HG03575 (cell line): ENCODE measurements at regions not wholly inside any gene's neighbourhood (a gene's known extent, or its start where the extent isn't known, plus 50 kb on each side); places are given as distances from the start of the nearest gene placed in this dataset.
"Not testable (repeated sequence)": the region's sequence is repeated elsewhere in the genome, so short reads cannot be mapped to it uniquely, and the experiment has no call there.

Experiments used
- ATAC-seq: cut with Tn5 transposase; IDR thresholded peaks from one replicate; pipeline ENCODE4 v1.9.1; 2021; ENCODE audit not compliant: unreplicated experiment, insufficient number of reproducible peaks, low FRiP score; ENCODE audit errors: extremely low read depth

DNA sequence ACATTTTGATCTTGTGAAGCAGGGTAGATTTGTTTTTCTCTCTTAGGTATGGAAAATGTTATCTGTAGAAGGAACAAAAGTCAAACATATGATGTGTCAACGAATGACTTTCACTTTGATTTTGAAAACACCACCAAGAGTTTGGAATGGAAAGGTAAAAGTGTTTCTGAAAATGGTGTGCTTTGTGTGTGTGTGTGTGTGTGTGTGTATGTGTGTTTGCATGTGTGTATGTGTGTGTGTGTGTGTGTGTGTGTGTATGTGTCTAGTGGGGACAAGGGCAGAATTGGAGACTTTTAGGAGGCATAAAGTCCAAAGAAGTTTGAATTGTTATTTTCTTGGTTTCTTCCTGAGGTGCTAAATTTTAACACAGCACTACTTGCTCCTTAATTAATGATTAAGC lies 115.4 kb upstream of the PRKCQ start:
- no peak for ATAC-seq

DNA sequence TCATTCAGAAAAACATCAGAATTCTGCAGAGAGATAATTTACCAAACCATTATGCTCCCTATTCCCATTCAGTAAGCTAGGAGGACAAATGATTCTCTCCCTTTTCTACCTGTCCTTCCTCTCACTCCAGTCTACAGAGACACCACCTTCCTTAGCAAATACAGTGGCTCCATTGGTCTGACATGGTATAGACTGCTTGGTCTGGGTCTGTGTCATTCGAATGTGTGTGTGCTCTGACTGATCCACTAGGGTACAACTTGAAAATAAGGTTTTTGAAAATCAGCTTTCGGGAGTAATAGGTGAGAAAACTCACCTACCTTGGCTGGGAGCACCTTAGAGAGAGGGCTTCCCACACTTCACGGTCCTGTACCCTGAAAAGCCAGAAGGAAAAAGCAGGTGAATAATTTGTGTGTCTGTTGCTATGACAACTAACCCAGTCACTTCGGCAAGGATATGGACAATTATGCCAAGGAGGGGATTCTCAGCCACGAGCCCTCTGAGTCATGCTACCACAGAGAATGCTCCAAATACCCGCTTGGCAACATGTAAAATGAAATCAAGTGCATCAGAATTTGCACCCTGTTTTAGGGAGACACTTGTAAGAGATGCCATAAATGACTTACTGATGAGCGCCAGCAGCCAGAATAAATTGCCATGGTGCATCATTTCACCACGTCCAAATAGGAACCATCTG lies 114.5 kb upstream of the PRKCQ start:
- ATAC-seq, result no peak

DNA sequence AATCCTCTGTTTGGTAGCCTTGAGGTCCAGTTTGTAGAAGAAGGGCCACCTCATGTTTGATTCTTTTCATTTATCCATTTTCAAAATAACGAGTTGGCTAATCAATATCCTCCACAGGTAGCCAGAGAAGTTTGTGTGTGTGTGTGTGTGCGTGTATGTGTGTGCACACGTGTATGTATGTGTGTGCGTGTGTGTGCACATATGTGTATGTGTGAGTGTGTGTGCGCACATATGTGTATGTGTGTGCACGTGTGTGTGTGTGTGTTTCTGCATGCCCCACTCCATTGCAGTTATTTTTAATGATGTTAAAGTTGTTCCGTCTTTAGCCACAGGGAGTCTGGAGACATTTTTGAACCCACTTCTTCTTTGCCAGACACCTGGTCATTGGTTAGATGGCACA lies 112.8 kb upstream of the PRKCQ start:
- no peak for ATAC-seq

DNA sequence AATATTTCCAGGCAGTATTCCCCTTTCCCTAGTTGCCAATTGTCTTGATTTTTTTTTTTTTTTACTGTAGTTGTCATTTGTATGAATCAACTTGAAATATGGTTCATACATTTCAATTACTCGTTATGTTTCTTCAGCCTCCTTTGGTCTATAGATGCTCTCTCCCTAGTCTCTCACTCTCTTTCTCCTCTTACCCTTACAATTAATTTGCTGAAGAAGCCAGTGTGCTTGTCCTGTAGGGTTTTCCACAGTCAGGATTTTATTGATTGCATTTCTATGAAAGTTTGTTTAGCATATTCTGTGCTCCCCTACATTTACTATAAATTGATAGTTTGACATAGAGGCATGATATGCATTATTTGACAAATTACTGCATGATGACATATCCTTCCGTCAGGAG lies 112.0 kb upstream of the PRKCQ start:
- ATAC-seq, result no peak

DNA sequence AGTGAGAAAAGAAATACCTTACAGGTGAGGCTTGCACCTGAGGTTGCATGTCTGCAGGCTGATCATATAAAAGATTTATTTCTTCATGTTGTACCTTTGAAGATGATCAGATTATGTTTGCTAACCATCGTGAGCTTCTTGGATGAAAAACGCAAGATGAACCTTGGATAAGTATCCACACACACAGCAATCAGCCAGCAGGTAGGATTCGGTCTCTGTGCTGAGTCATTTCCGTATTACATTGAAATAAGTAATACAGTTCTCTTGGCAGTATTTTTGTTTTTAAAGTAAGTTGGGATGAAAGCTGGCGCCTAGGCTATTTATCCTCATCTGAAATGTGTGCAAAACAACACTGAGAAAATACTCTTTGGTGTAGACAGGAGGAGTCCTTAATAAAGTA lies 109.0 kb upstream of the PRKCQ start:
- ATAC-seq, result no peak

DNA sequence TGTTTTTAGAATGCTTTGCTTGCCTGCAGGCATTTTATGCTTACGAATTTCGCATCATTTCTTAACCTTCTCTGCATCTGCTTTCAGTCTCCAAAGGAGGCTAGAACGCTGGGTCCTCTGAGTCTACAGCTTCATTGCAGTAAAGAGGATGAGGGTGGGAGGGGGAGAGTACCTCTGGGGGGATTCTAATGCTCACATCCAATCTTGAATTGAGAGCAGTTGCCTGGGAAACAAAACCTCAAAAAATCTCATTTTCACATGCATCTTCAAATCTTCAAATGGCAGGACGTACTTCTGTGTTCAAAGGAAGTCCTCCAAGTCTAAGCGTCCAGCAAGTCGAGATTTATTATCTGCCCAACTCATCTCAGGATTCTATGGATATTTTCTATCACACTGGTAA lies 100.7 kb upstream of the PRKCQ start:
- ATAC-seq, result no peak

DNA sequence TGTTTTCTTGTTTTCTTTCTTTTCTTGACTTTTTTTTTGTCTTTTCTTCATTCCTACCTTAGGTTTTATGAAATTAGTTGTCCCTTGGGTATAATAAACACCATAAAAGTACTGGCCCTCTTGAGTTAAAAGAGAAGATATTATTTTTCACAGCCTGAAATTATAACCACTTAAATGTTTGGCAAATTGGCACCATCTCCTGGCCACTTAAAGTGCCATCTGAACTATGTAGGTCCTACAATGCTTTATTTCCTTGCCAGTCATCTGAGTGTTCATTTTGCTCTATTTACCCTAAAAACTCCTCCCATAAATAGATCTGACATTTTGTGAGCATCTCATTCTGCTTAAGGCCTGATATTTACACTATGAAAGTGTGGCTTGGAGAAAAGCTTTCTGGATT lies 98.9 kb upstream of the PRKCQ start:
- no peak for ATAC-seq

DNA sequence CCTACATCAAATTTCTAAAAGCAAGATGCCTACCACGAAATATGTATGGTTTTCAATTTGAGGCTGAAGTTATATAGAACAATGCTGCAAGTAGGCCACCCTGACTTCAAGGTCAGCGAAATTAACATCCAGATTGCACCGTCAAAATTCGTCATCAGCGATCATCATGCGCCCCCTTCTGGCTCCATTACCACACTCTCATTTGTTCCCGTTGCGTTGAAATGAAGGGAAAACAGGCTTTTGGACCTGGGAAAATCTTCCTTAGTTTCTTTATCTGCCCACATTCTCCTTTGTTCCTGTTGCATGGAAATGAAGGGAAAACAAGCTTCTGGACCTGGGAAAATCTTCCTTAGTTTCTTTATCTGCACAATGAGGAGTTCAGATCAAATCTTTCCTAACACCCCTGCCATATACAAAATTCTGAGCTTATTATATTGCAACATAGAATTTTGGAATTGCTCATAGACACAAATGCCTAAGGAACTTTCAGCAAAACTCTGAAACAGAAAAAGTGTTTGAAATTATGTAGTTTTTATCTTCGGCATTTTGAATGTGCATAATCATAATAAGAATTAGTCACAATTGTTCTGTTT lies 98.2 kb upstream of the PRKCQ start:
- ATAC-seq, result no peak

DNA sequence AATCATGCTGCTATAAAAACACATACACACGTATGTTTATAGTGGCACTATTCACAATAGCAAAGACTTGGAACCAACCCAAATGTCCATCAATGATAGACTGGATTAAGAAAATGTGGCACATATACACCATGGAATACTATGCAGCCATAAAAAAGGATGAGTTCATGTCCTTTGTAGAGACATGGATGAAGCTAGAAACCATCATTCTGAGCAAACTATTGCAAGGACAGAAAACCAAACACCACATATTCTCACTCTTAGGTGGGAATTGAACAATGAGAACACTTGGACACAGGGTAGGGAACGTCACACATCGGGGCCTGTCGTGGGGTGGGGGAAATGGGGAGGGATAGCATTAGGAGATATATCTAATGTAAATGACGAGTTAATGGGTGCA lies 97.1 kb upstream of the PRKCQ start:
- ATAC-seq, result not testable (repeated sequence)

DNA sequence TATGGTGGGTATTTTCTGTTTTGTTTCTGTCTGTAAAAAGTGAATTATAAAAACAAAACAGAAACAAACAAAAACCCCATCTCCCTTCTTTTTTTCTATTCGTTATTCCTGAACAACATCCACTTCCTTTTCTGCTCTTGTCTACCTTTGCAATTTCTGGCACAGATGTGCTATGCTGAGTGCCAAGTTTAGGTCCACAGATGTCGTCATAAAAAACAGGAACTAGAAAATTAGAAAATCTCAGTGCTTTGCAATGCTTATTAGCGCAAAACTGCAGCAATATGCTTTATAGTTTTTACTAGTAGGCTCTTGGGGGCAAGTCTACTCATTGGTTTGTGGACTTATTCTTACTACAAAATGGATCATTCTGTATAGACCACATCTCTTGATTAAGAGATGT lies 94.2 kb upstream of the PRKCQ start:
- no peak for ATAC-seq

DNA sequence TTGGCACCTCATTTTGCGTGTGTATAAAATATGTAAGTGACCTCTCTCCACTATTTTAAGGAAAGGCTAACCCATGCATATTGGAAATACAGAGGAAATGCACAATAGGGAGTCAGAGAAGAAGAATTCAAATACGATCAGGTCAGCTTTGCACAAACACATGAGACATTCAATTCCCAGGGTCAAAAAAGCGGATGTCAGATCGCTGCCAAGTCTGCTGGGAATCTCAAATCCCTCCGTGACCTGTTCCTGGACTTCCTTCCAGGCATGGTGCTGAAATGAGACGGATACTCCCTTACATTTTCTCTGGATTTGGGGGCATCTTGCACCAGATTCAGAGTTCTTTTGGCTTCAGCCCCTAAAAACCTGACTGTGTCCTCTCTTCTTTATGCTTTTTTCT lies 91.9 kb upstream of the PRKCQ start:
- no peak for ATAC-seq

DNA sequence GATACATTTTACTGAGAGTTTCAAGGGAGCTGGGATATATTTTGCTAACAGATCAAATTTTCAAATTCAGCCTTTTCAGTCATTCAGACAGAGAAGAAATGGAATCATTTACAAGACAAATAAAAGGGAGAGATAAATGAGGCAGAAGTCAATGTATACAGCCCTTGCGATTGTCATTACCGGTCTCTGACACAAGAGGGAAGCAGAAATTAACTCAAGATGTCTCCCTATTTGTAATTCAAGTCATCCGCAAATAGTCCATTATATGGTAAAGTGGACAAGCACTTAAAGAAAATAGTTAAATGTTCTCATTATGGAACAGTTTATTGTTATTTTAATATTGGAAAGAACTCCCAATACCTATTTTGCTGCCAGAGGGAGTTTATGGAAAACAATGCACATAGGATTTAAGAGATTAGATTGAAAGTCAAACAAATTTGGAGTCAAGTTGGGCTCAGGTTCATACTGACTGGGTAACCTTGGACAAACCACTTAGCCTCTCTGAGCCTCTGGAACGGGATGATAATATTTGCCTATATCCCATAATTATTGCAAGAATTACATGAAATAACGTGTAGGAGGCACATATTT lies 89.3 kb upstream of the PRKCQ start:
- ATAC-seq, result no peak

DNA sequence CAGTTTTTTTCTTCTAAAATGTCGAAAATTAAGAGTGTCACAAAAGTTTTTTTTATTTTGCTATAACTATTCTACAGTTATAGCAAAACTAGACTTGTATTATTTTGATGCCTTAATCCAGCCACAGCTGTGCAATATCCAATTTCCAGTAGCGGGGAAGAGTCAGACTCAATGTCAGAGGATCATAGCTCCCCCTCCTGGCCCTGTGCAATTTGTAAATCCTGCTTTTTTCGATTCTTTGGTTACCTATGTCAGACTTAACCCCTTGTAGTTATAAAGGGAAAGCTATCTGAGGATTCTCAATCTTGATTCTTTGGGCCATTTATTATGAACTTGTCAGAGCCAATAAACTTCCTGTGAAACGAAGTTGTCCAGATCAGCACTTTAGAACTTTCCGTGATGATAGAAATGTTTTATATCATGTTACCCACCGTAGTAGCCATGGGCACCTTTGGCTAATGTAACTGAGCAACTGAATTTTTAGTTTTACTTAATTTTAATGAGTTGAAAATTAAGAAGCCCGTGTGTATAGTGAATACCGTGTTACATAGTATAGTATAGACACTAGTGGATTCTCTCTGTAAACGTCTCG lies 87.7 kb upstream of the PRKCQ start:
- no peak for ATAC-seq

DNA sequence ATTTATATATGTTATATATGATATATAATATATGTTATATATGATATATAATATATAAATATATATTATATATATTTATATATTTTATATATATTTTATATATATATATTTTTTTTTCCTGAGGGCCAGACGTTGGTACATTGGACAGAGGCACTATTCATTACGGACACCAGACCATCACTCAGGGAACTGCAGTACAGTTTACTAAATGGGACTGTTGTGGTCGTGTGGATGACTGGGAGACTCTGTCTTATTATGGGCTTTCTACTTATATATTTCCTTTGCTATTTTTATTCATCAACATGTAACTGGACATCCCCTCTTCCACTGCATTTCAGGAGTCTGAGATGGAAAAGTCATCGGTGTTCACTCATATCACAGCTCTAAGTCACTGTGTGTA lies 87.1 kb upstream of the PRKCQ start:
- no peak for ATAC-seq

DNA sequence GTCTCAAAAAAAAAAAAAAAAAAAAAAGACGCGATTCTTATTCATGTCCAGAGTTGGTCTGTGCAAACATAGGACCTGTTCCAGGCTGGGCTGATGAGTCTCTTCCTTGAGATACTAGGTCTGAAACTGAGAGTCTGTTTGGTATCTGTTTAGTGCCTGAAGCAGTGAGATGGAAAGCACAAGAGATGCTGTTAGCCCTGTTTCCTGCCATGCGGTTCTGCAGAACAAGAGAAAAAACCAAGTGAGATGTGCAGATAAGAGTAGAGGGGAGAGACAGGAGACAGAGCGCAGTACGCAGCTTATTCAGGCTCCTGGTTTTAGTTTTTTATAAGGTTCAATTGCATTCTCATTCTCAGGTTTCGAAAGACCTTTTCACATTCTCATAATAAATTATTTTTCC lies 85.8 kb upstream of the PRKCQ start:
- no peak for ATAC-seq

DNA sequence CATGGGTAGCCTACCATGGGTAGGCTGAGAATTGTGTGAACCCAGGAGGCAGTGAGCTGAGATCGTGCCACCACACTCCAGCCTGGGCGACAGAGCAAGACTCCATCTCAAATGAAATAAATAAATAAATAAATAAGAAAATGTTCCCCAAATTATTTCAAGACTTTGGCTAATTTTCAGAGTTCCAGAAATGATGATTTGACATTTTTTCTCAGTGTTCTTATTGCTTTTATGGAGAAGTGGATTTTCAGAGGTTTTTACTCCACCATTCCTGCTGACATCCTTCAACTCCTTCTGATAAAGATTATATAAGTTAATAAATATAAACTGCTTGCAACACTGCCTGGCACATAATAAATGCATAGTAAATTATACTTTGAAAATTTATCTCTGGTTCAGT lies 80.4 kb upstream of the PRKCQ start:
- ATAC-seq, result no peak

DNA sequence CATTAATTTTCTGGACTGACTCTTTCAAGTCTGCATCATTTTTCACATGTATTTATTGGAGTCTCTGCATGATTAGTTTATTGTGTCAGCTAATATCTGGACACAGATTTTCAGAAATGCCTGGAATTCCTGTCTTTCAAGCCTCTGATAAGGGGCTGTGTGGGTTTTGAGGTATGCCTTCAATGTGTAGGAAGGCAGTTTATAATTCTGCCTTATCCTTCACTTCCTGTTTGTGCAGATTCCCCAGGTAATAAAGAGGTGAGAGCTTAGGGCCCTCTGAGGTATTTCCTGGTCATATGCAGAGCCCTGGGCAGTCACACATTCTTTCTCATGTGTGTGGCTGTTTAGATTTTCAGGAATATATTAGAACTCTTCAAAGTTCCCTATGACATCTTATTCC lies 79.4 kb upstream of the PRKCQ start:
- ATAC-seq, result no peak

DNA sequence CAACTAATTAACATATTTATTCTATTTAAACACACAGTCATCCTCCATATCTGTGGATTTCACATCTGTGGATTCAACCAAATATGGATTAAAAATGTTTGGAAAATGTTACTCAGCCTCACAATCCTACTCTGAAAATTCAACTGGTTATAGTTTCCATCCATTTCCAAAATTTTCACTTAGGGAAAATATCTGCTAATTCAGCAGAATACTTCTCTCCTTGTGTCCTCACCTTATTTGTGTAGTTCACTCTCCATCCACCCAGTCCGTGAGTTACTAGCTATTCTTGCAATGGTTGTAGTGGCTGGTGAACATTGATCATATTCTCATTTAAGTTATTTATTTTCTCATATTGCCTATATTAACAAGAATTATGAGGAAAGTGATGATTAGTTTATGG lies 77.6 kb upstream of the PRKCQ start:
- ATAC-seq, result no peak

DNA sequence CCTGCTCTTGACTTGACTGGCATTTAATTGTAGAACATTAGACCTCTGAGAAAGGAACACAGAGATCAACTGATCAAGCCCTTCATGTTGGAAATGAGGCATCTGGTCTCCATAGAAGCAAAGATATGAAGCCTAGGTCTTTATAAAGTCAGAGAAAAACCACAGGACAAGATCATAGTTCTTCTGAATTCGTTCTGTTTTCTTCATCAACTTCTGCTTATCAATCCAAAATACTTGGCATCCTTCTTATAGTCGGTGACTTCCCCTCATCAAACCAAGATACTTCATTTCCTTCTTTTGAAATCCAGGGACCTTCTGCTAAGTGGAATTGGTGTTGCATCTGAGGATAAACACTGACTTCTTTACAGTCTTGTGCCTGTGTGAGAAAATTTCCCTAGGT lies 77.1 kb upstream of the PRKCQ start:
- no peak for ATAC-seq

DNA sequence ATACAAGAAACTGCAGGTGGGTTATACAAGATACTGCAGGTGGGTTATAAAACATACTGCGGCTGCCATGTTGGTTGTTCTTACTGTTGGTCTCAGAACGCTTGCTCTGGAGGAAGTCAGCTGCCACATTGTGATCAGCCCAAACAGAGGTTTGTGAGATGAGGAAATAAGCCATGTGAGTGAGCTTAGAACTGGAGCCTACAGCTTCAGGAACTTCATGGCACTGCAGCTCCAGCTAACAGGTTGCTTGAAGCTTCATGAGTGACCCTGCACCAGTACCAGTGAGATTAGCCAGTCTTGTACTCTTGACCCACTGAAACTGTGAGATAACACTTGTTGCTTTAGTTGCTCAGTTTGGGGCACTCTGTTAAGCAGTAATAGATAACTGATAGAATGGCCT lies 74.5 kb upstream of the PRKCQ start:
- ATAC-seq, result no peak
